ENCODE measurements at regions not wholly inside any gene's neighbourhood (a gene's known extent, or its start where the extent isn't known, plus 50 kb on each side); places are given as distances from the start of the nearest gene placed in this dataset.

GRCh38 chr5:82835488-82835887 lies 241.7 kb downstream of the TMEM167A start:
- no peaks in the 10 kb centered on the region for H3K36me3 ChIP-seq (ENCODE audit: control insufficient read depth in 2 of 2, insufficient read depth in 2 of 2, low read length in 1 of 2)
- no peaks in the 10 kb centered on the region for H3K4me1 ChIP-seq (ENCODE audit: control insufficient read depth in 2 of 2, insufficient read depth in 2 of 2, low read length in 1 of 2)

GRCh38 chr5:82834151-82834550 lies 243.0 kb downstream of the TMEM167A start:
- no peaks in the 10 kb centered on the region for H3K27me3 ChIP-seq (ENCODE audit: control insufficient read depth in 1 of 2, insufficient read depth in 2 of 2, low read length in 2 of 2)
- no peaks in the 10 kb centered on the region for H3K36me3 ChIP-seq (ENCODE audit: control insufficient read depth in 2 of 2, insufficient read depth in 2 of 2, low read length in 1 of 2)
- H3K4me1 ChIP-seq (ENCODE audit: control insufficient read depth in 2 of 2, insufficient read depth in 2 of 2, low read length in 1 of 2), result no peaks in the 10 kb centered on the region
- H3K9me3 ChIP-seq (ENCODE audit: control insufficient read depth in 2 of 2, insufficient read depth in 1 of 2, low read depth in 1 of 2, low read length in 1 of 2), result peaks cover 0 to 7% of the 10 kb centered on the region in 2 donors
- H3K27ac ChIP-seq (ENCODE audit: low read depth in 2 of 2, low read length in 1 of 2), result no peak overlapping the region
- no peak overlapping the region for H3K4me3 ChIP-seq (ENCODE audit: low read depth in 1 of 2, low read length in 2 of 2)

More at GRCh38 chr5:82835488-82835887, 241.7 kb downstream of the TMEM167A start:
- peaks cover 0 to 7% of the 10 kb centered on the region in 2 donors for H3K9me3 ChIP-seq (ENCODE audit: control insufficient read depth in 2 of 2, insufficient read depth in 1 of 2, low read depth in 1 of 2, low read length in 1 of 2)
- H3K4me3 ChIP-seq (ENCODE audit: low read depth in 1 of 2, low read length in 2 of 2), result no peak overlapping the region
- H3K27ac ChIP-seq (ENCODE audit: low read depth in 2 of 2, low read length in 1 of 2), result no peak overlapping the region
- H3K27me3 ChIP-seq (ENCODE audit: control insufficient read depth in 1 of 2, insufficient read depth in 2 of 2, low read length in 2 of 2), result no peaks in the 10 kb centered on the region

- Histone ChIP-seq H3K36me3 (ENCODE audit: control insufficient read depth in 2 of 2, insufficient read depth in 2 of 2, low read length in 1 of 2) (no peaks in the 10 kb centered on the region), H3K4me1 (ENCODE audit: control insufficient read depth in 2 of 2, insufficient read depth in 2 of 2, low read length in 1 of 2) (no peaks in the 10 kb centered on the region), H3K9me3 (ENCODE audit: control insufficient read depth in 2 of 2, insufficient read depth in 1 of 2, low read depth in 1 of 2, low read length in 1 of 2) (peaks cover 0 to 7% of the 10 kb centered on the region in 2 donors), H3K27me3 (ENCODE audit: control insufficient read depth in 1 of 2, insufficient read depth in 2 of 2, low read length in 2 of 2) (no peaks in the 10 kb centered on the region), H3K4me3 (ENCODE audit: low read depth in 1 of 2, low read length in 2 of 2) (no peak overlapping the region), H3K27ac (ENCODE audit: low read depth in 2 of 2, low read length in 1 of 2) (no peak overlapping the region)
- WGBS, 2 donors, result 88 to 95% methylated on average over 3 of the region's 3 CpGs
These were observed 243.9 kb downstream of the TMEM167A start for GRCh38 chr5:82833277-82833676.

- no peaks in the 10 kb centered on the region for H3K27me3 ChIP-seq (ENCODE audit: control insufficient read depth in 1 of 2, insufficient read depth in 2 of 2, low read length in 2 of 2)
- H3K9me3 ChIP-seq (ENCODE audit: control insufficient read depth in 2 of 2, insufficient read depth in 1 of 2, low read depth in 1 of 2, low read length in 1 of 2), result peaks cover 0 to 7% of the 10 kb centered on the region in 2 donors
- H3K4me1 ChIP-seq (ENCODE audit: control insufficient read depth in 2 of 2, insufficient read depth in 2 of 2, low read length in 1 of 2), result no peaks in the 10 kb centered on the region
- H3K36me3 ChIP-seq (ENCODE audit: control insufficient read depth in 2 of 2, insufficient read depth in 2 of 2, low read length in 1 of 2), result no peaks in the 10 kb centered on the region
- no peak overlapping the region for H3K27ac ChIP-seq (ENCODE audit: low read depth in 2 of 2, low read length in 1 of 2)
- H3K4me3 ChIP-seq (ENCODE audit: low read depth in 1 of 2, low read length in 2 of 2), result no peak overlapping the region
- 74 to 81% methylated on average over 2 of the region's 2 CpGs for WGBS, 2 donors
These were observed 244.7 kb downstream of the TMEM167A start for GRCh38 chr5:82832445-82832844.

GRCh38 chr5:82828211-82828610 lies 249.0 kb downstream of the TMEM167A start:
- WGBS, 2 donors, result 59 to 62% methylated on average over 3 of the region's 3 CpGs
- Histone ChIP-seq H3K27ac (ENCODE audit: low read depth in 2 of 2, low read length in 1 of 2) (no peak overlapping the region), H3K27me3 (ENCODE audit: control insufficient read depth in 1 of 2, insufficient read depth in 2 of 2, low read length in 2 of 2) (no peaks in the 10 kb centered on the region), H3K36me3 (ENCODE audit: control insufficient read depth in 2 of 2, insufficient read depth in 2 of 2, low read length in 1 of 2) (no peaks in the 10 kb centered on the region), H3K4me1 (ENCODE audit: control insufficient read depth in 2 of 2, insufficient read depth in 2 of 2, low read length in 1 of 2) (no peaks in the 10 kb centered on the region), H3K9me3 (ENCODE audit: control insufficient read depth in 2 of 2, insufficient read depth in 1 of 2, low read depth in 1 of 2, low read length in 1 of 2) (no peaks in the 10 kb centered on the region), H3K4me3 (ENCODE audit: low read depth in 1 of 2, low read length in 2 of 2) (no peak overlapping the region)

GRCh38 chr5:82827651-82828050 lies 249.5 kb downstream of the TMEM167A start:
- Histone ChIP-seq H3K9me3 (ENCODE audit: control insufficient read depth in 2 of 2, insufficient read depth in 1 of 2, low read depth in 1 of 2, low read length in 1 of 2) (no peaks in the 10 kb centered on the region), H3K4me3 (ENCODE audit: low read depth in 1 of 2, low read length in 2 of 2) (no peak overlapping the region), H3K36me3 (ENCODE audit: control insufficient read depth in 2 of 2, insufficient read depth in 2 of 2, low read length in 1 of 2) (no peaks in the 10 kb centered on the region), H3K27ac (ENCODE audit: low read depth in 2 of 2, low read length in 1 of 2) (no peak overlapping the region), H3K27me3 (ENCODE audit: control insufficient read depth in 1 of 2, insufficient read depth in 2 of 2, low read length in 2 of 2) (no peaks in the 10 kb centered on the region), H3K4me1 (ENCODE audit: control insufficient read depth in 2 of 2, insufficient read depth in 2 of 2, low read length in 1 of 2) (no peaks in the 10 kb centered on the region)
- WGBS, 2 donors, result 72 to 73% methylated on average over 5 of the region's 5 CpGs

GRCh38 chr5:82822634-82822927 lies 254.6 kb downstream of the TMEM167A start:
- no peaks in the 10 kb centered on the region for H3K36me3 ChIP-seq (ENCODE audit: control insufficient read depth in 2 of 2, insufficient read depth in 2 of 2, low read length in 1 of 2)
- 91 to 93% methylated on average over 4 of the region's 4 CpGs for WGBS, 2 donors

GRCh38 chr5:82821846-82822633 lies 255.2 kb downstream of the TMEM167A start:
- Histone ChIP-seq H3K27ac (ENCODE audit: low read depth in 2 of 2, low read length in 1 of 2) (no peak overlapping the region), H3K36me3 (ENCODE audit: control insufficient read depth in 2 of 2, insufficient read depth in 2 of 2, low read length in 1 of 2) (no peaks in the 10 kb centered on the region), H3K4me3 (ENCODE audit: low read depth in 1 of 2, low read length in 2 of 2) (no peak overlapping the region), H3K9me3 (ENCODE audit: control insufficient read depth in 2 of 2, insufficient read depth in 1 of 2, low read depth in 1 of 2, low read length in 1 of 2) (no peaks in the 10 kb centered on the region), H3K27me3 (ENCODE audit: control insufficient read depth in 1 of 2, insufficient read depth in 2 of 2, low read length in 2 of 2) (no peaks in the 10 kb centered on the region), H3K4me1 (ENCODE audit: control insufficient read depth in 2 of 2, insufficient read depth in 2 of 2, low read length in 1 of 2) (no peaks in the 10 kb centered on the region)
- 81 to 83% methylated on average over 3 of the region's 3 CpGs for WGBS, 2 donors

More at GRCh38 chr5:82822634-82822927, 254.6 kb downstream of the TMEM167A start:
- H3K27ac ChIP-seq (ENCODE audit: low read depth in 2 of 2, low read length in 1 of 2), result no peak overlapping the region
- H3K4me3 ChIP-seq (ENCODE audit: low read depth in 1 of 2, low read length in 2 of 2), result no peak overlapping the region
- H3K4me1 ChIP-seq (ENCODE audit: control insufficient read depth in 2 of 2, insufficient read depth in 2 of 2, low read length in 1 of 2), result no peaks in the 10 kb centered on the region
- H3K27me3 ChIP-seq (ENCODE audit: control insufficient read depth in 1 of 2, insufficient read depth in 2 of 2, low read length in 2 of 2), result no peaks in the 10 kb centered on the region
- H3K9me3 ChIP-seq (ENCODE audit: control insufficient read depth in 2 of 2, insufficient read depth in 1 of 2, low read depth in 1 of 2, low read length in 1 of 2), result no peaks in the 10 kb centered on the region

GRCh38 chr5:82820961-82821845 lies 256.0 kb downstream of the TMEM167A start:
- no peaks in the 10 kb centered on the region for H3K4me1 ChIP-seq (ENCODE audit: control insufficient read depth in 2 of 2, insufficient read depth in 2 of 2, low read length in 1 of 2)
- H3K27me3 ChIP-seq (ENCODE audit: control insufficient read depth in 1 of 2, insufficient read depth in 2 of 2, low read length in 2 of 2), result no peaks in the 10 kb centered on the region
- 67% methylated on average over 10 of the region's 10 CpGs for WGBS, 2 donors
- H3K4me3 ChIP-seq (ENCODE audit: low read depth in 1 of 2, low read length in 2 of 2), result no peak overlapping the region
- no peaks in the 10 kb centered on the region for H3K9me3 ChIP-seq (ENCODE audit: control insufficient read depth in 2 of 2, insufficient read depth in 1 of 2, low read depth in 1 of 2, low read length in 1 of 2)
- H3K36me3 ChIP-seq (ENCODE audit: control insufficient read depth in 2 of 2, insufficient read depth in 2 of 2, low read length in 1 of 2), result no peaks in the 10 kb centered on the region
- H3K27ac ChIP-seq (ENCODE audit: low read depth in 2 of 2, low read length in 1 of 2), result no peak overlapping the region
